ENCODE measurements at regions not wholly inside any gene's neighbourhood (a gene's known extent, or its start where the extent isn't known, plus 50 kb on each side); places are given as distances from the start of the nearest gene placed in this dataset.

- no peak overlapping the region for H3K27ac ChIP-seq (ENCODE audit: low read depth in 1 of 2, low read length in 2 of 2)
- H3K4me1 ChIP-seq (ENCODE audit: control insufficient read depth in 4 of 4, insufficient read depth in 4 of 4, low read length in 3 of 4) = no peaks in the 10 kb centered on the region
- TF ChIP-seq FOXA2 (IDR thresholded peaks at IDR 0.05) (no peak), GABPA (IDR thresholded peaks at IDR 0.05 in 1 of 2, conservative IDR thresholded peaks at IDR 0.05 in 1 of 2) (no peak), SP1 (IDR thresholded peaks at IDR 0.05) (no peak), EGR1 (IDR thresholded peaks at IDR 0.05; ENCODE audit: low read depth in 2 of 2) (no peak), HNF4G (IDR thresholded peaks at IDR 0.05) (no peak), HNF4A (conservative IDR thresholded peaks at IDR 0.05) (no peak), ZBTB33 (IDR thresholded peaks at IDR 0.05) (no peak), YY1 (IDR thresholded peaks at IDR 0.05) (no peak), RAD21 (IDR thresholded peaks at IDR 0.05) (no peak), MAX (IDR thresholded peaks at IDR 0.05) (no peak), CTCF (IDR thresholded peaks at IDR 0.05; ENCODE audit: low read depth, low read length, missing input control) (no peak), JUND (IDR thresholded peaks at IDR 0.05) (no peak)
- H3K9me3 ChIP-seq (ENCODE audit: control insufficient read depth in 4 of 4, low read length in 3 of 4) = no peaks in the 10 kb centered on the region
- no peak overlapping the region for H3K4me3 ChIP-seq (ENCODE audit: low read depth in 1 of 3, low read length in 3 of 3)
- DNase-seq (ENCODE audit: low spot score) = no peak
- H3K9ac ChIP-seq (ENCODE audit: low read depth in 1 of 2, low read length in 2 of 2) = no peak overlapping the region
- no peaks in the 10 kb centered on the region for H3K36me3 ChIP-seq (ENCODE audit: control insufficient read depth in 4 of 4, insufficient read depth in 3 of 4, low read depth in 1 of 4, low read length in 3 of 4)
- H3K27me3 ChIP-seq (ENCODE audit: control insufficient read depth in 4 of 4, insufficient read depth in 4 of 4, low read length in 3 of 4) = no peaks in the 10 kb centered on the region
- WGBS = 65% methylated on average over 11 of the region's 11 CpGs
These were observed 81.1 kb downstream of the MAF start for GRCh38 chr16:79519448-79519847.

- no peaks in the 10 kb centered on the region for H3K9me3 ChIP-seq (ENCODE audit: control insufficient read depth in 4 of 4, low read length in 3 of 4)
- WGBS = 81% methylated on average over 2 of the region's 2 CpGs
- no peaks in the 10 kb centered on the region for H3K4me1 ChIP-seq (ENCODE audit: control insufficient read depth in 4 of 4, insufficient read depth in 4 of 4, low read length in 3 of 4)
These were observed 83.4 kb downstream of the MAF start for GRCh38 chr16:79517156-79517555.

More at GRCh38 chr16:79517156-79517555, 83.4 kb downstream of the MAF start:
- no peak for TF ChIP-seq GABPA (IDR thresholded peaks at IDR 0.05 in 1 of 2, conservative IDR thresholded peaks at IDR 0.05 in 1 of 2)
- no peak for TF ChIP-seq REST (IDR thresholded peaks at IDR 0.05)
- no peak overlapping the region for H3K9ac ChIP-seq (ENCODE audit: low read depth in 1 of 2, low read length in 2 of 2)
- DNase-seq (ENCODE audit: low spot score) = no peak
- H3K27me3 ChIP-seq (ENCODE audit: control insufficient read depth in 4 of 4, insufficient read depth in 4 of 4, low read length in 3 of 4) = no peaks in the 10 kb centered on the region
- H3K4me3 ChIP-seq (ENCODE audit: low read depth in 1 of 3, low read length in 3 of 3) = no peak overlapping the region
- H3K27ac ChIP-seq (ENCODE audit: low read depth in 1 of 2, low read length in 2 of 2) = no peak overlapping the region
- H3K36me3 ChIP-seq (ENCODE audit: control insufficient read depth in 4 of 4, insufficient read depth in 3 of 4, low read depth in 1 of 4, low read length in 3 of 4) = no peaks in the 10 kb centered on the region
